ENCODE measurements at regions not wholly inside any gene's neighbourhood (a gene's known extent, or its start where the extent isn't known, plus 50 kb on each side); places are given as distances from the start of the nearest gene placed in this dataset.

DNA sequence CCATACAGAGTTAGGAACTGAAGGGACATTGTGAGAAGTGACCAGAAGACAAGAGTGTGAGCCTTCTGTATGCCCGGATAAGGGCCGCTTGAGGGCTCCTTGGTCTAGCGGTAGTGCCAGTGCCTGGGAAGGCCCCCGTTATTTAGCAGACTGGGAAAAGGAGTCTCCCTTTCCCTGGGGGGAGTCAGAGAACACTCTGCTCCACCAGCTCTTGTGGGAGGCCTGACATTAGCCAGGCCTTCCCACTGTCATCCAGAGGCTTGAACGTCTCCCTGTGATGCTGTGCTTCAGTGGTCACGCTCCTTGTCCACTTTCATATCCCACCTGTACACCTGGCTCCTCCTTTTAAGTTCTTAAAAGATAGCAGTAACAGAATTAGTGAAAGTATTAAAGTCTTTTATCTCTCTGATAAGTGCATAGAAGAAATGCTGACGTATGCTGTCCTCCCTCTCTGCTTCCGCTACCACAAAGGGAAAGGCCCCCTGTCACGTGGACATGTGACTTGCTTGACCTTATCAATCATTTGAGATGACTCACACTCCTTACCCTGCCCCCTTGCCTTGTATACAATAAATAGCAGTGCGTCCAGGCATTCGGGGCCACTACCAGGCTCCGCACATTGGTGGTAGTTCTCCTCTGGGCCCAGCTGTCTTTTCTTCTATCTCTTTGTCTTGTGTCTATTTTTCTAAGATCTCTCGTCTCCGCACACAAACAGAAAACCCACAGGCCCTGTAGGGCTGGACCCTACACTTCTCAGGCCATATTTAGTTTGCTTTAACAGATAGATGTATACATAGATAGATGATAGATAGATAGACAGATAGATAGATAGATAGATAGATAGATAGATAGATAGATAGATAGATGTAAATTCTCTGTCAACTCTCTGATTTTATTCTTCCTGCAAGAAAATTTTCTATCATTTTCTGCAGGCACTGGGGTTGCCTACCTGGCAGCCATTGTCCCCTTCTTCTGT, 131.5 kb upstream of the JCAD start:
- Mint-ChIP-seq H3K4me1 (peaks cover 32% of the 10 kb centered on the region), H3K27ac (no peak overlapping the region), H3K4me3 (no peak overlapping the region), H3K9me3 (peaks cover 6% of the 10 kb centered on the region), H3K36me3 (ENCODE audit: low read depth) (no peaks in the 10 kb centered on the region), H3K27me3 (ENCODE audit: insufficient read depth) (peaks cover 8% of the 10 kb centered on the region)
- H3K4me1 ChIP-seq (ENCODE audit: control insufficient read depth, insufficient read depth, low read length) = peaks cover 22% of the 10 kb centered on the region
- no peak overlapping the region for H3K9ac ChIP-seq (ENCODE audit: extremely low read depth, low read length, poor library complexity, severe bottlenecking)
- H3K36me3 ChIP-seq (ENCODE audit: control insufficient read depth, insufficient read depth, low read length) = no peaks in the 10 kb centered on the region
- TF ChIP-seq, protein P1, sequence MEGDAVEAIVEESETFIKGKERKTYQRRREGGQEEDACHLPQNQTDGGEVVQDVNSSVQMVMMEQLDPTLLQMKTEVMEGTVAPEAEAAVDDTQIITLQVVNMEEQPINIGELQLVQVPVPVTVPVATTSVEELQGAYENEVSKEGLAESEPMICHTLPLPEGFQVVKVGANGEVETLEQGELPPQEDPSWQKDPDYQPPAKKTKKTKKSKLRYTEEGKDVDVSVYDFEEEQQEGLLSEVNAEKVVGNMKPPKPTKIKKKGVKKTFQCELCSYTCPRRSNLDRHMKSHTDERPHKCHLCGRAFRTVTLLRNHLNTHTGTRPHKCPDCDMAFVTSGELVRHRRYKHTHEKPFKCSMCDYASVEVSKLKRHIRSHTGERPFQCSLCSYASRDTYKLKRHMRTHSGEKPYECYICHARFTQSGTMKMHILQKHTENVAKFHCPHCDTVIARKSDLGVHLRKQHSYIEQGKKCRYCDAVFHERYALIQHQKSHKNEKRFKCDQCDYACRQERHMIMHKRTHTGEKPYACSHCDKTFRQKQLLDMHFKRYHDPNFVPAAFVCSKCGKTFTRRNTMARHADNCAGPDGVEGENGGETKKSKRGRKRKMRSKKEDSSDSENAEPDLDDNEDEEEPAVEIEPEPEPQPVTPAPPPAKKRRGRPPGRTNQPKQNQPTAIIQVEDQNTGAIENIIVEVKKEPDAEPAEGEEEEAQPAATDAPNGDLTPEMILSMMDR (conservative IDR thresholded peaks at IDR 0.05) = no peak
- DNase-seq = no peak
- peaks cover 13% of the 10 kb centered on the region for H3K9me3 ChIP-seq (ENCODE audit: control insufficient read depth, low read length)
- no peak overlapping the region for H3K27ac ChIP-seq (ENCODE audit: low read depth, low read length)
- H3K4me3 ChIP-seq (ENCODE audit: low read length) = no peak overlapping the region
- no peaks in the 10 kb centered on the region for H3K27me3 ChIP-seq (ENCODE audit: control insufficient read depth, insufficient read depth, low read length, poor library complexity, severe bottlenecking)
- WGBS, 2 experiments (ENCODE audit: insufficient coverage in 1 of 2, insufficient read length in 1 of 2) = 86 to 87% methylated on average over 10 to 14 of the region's 14 CpGs

DNA sequence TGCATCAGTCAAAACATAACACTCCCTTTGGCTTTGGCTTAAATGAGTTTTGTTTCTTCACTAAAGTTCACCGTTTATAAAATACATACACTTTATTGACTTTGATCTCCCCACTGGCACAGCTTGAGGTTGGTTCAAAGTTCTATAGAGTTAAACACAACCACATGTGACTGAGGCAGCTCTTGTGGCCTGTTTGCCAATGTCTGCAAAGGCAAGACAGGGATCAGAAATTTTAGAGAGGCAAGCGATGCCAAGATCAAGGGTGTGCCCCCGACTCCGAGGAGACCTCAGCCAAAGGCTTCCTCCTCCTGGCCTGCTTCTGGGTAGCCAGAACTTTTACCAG, 129.8 kb upstream of the JCAD start:
- WGBS, 2 experiments (ENCODE audit: insufficient coverage in 1 of 2, insufficient read length in 1 of 2) = 95 to 100% methylated on average over 4 of the region's 4 CpGs
- Histone ChIP-seq H3K27me3 (ENCODE audit: control insufficient read depth, insufficient read depth, low read length, poor library complexity, severe bottlenecking) (peaks cover 6% of the 10 kb centered on the region), H3K9ac (ENCODE audit: extremely low read depth, low read length, poor library complexity, severe bottlenecking) (no peak overlapping the region), H3K4me1 (ENCODE audit: control insufficient read depth, insufficient read depth, low read length) (peaks cover 22% of the 10 kb centered on the region), H3K9me3 (ENCODE audit: control insufficient read depth, low read length) (peaks cover 7% of the 10 kb centered on the region), H3K27ac (ENCODE audit: low read depth, low read length) (no peak overlapping the region), H3K36me3 (ENCODE audit: control insufficient read depth, insufficient read depth, low read length) (no peaks in the 10 kb centered on the region), H3K4me3 (ENCODE audit: low read length) (no peak overlapping the region)
- no peak for DNase-seq
- Mint-ChIP-seq H3K27ac (no peak overlapping the region), H3K4me3 (no peak overlapping the region), H3K9me3 (peaks cover 3% of the 10 kb centered on the region), H3K27me3 (ENCODE audit: insufficient read depth) (peaks cover 11% of the 10 kb centered on the region), H3K4me1 (peaks cover 37% of the 10 kb centered on the region), H3K36me3 (ENCODE audit: low read depth) (no peaks in the 10 kb centered on the region)
- TF ChIP-seq, protein P1 (conservative IDR thresholded peaks at IDR 0.05) = no peak

DNA sequence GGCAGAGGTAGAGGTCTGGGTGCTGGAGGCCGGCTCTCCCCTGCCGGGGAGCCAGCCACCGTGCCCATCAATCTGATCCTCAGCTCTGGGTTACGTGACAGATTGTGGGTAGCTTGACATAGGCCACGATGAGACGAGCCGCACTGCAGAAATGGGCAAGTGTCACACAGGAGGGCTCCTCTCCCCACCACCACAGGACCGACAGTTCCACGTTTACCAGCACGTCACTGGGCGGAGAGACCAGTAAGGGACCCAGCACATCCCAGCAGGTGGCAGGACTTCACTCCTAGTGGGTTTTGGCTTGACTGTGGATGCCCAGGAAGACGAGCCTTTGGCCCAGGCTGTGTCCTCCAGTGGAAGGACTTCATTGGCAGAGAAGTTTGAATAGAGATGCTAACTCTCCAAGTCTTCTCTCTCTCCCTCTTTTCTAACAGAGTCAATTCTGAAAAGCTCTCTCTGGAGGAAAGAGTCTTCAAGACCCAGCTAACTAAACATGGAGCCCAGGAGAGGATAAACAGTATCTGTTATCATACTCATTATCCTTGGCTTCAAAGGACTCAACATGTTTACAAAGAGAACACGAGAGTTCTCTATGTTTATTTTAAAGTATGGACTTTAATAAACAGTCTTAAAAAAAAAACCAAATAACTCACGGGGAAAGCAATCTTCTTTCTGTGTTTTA, 129.3 kb upstream of the JCAD start:
- no peak overlapping the region for H3K9ac ChIP-seq (ENCODE audit: extremely low read depth, low read length, poor library complexity, severe bottlenecking)
- peaks cover 11% of the 10 kb centered on the region for H3K27me3 ChIP-seq (ENCODE audit: control insufficient read depth, insufficient read depth, low read length, poor library complexity, severe bottlenecking)
- Mint-ChIP-seq H3K27ac (no peak overlapping the region), H3K36me3 (ENCODE audit: low read depth) (no peaks in the 10 kb centered on the region), H3K4me3 (no peak overlapping the region), H3K27me3 (ENCODE audit: insufficient read depth) (peaks cover 16% of the 10 kb centered on the region), H3K4me1 (peaks cover 37% of the 10 kb centered on the region), H3K9me3 (no peaks in the 10 kb centered on the region)
- 83 to 94% methylated on average over 7 to 14 of the region's 14 CpGs for WGBS, 2 experiments (ENCODE audit: insufficient coverage in 1 of 2, insufficient read length in 1 of 2)
- no peak overlapping the region for H3K27ac ChIP-seq (ENCODE audit: low read depth, low read length)
- TF ChIP-seq, protein P1 (conservative IDR thresholded peaks at IDR 0.05) = no peak
- H3K4me1 ChIP-seq (ENCODE audit: control insufficient read depth, insufficient read depth, low read length) = peaks cover 22% of the 10 kb centered on the region
- H3K4me3 ChIP-seq (ENCODE audit: low read length) = no peak overlapping the region
- no peak for DNase-seq
- no peaks in the 10 kb centered on the region for H3K36me3 ChIP-seq (ENCODE audit: control insufficient read depth, insufficient read depth, low read length)
- peaks cover 2% of the 10 kb centered on the region for H3K9me3 ChIP-seq (ENCODE audit: control insufficient read depth, low read length)

All from endodermal cell (in vitro differentiated cells).